HG02884 (cell line): ENCODE measurements at regions not wholly inside any gene's neighbourhood (a gene's known extent, or its start where the extent isn't known, plus 50 kb on each side); places are given as distances from the start of the nearest gene placed in this dataset.

Experiments
- ATAC-seq: cut with Tn5 transposase; IDR thresholded peaks from one replicate; pipeline ENCODE4 v1.9.1; 2021; ENCODE audit warnings: mild to moderate bottlenecking, moderate library complexity; ENCODE audit not compliant: unreplicated experiment

DNA sequence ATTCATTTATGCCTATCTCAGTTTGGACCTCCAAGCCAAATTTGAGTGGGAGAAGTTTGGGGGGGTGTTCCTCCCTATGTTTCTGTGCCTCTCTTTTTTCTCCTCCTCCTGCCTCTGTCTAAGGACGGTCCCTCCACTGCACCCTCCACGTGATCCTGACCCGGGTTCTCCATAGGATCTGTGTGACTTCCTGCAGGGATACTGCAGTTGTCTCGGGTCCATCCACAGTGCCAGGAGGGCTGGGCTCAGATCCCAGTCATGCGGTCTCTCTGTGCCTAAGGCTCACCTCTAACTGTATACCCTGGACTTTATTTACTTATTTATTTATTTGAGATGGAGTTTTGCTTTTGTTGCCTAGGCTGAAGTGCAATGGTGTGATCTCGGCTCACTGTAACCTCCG lies 1354.5 kb downstream of the BRD1 start:
- ATAC-seq = no peak

DNA sequence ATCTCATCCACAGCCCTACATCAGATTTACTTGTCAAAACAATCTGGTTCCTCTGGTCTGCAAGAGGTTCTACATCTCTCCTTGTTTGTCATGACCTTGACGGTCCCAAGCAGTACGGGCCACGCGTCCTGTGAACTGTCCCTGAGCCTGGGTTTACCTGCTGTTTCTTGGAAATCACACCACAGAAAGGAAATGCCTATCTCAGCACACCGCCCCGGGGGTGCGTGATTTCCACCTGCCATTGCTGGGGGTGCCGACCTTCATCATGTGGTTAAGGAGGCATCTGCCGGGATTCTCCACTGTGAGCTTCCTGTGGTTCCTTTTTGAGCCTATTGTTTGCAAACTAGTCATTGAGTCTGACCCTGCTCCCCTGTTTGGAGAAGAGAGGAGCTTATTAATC lies 1363.4 kb downstream of the BRD1 start:
- ATAC-seq = no peak

DNA sequence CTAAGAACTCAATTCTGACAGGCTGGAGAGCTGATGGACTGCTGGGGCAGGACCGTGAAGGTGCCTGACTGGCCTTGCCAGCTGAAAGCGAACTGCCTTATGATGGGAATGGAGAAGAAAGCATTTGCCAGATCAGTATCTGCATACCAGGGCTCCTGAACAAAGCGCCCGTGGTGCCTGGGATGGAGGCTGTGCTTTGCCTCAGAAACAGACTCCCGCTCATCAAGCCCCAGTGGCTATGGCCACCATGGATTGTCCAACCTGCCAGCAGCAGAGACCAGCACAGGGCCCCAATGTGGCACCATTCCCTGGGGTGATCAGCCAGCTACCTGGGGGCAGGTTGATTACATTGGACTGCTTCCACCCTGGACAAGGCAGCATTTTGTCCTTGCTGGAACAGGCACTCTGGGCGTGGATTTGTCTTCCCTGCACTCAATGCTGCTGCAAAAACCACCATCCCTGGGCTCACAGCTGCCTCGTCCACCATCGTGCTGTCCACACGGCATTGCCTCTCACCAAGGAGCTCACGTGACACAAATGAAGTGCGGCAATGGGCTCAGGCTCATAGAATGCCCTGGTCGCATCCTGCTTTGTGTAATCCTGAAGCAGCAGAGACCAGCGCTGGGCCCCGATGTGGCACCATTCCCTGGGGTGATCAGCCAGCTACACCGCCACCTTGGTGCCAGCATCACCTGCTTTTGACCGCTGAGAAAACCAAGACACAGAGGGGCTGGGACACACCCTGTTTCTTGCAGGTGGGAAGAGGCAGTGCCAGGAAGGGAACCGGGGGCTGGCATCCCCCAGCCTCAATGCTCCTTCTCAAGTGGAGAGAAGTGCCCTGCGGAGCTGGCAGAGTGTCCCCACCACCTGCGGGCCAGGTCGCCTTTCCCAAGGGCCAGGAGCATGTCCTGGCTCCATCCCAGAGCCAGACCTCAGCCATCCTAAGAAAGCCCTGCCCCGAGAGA lies 1367.5 kb downstream of the BRD1 start:
- no peak for ATAC-seq

DNA sequence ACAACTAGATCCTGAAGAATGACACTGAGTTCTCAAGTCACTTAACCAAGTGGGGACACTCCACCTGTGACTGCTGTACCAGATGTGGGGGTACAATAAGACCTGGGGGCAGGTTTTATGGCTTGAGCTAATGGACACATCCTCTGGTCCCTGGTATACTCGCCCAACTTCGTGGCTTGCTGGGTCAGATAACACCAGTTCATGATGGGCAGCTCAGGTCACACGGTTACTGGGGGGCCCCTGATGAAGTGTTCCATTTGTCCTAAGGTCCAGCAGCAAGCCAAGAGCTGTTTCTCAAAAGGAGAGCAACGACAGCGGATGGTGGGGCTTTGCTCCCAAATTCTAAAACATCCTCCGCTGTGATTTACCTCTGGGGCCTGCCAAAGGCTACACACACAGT lies 1368.4 kb downstream of the BRD1 start:
- ATAC-seq = no peak

DNA sequence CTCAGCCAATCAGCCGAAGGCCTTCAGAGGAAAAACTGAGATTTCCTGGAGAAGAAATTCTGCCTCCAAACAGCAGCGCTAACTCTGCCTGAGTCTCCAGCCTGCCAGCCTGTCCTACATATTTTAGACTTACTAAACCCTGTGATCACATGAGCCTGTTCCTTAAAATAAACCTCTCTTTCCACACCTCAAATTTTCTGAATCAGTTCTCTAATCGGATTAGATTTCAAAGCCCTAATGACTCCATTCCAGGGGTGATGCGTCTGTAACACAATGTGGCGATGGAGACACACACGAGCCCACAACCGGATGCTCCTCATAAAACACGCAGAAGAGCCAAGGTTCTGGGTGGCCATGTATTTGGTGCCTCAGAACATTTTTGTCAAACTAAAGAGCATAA lies 1371.2 kb downstream of the BRD1 start:
- no peak for ATAC-seq

DNA sequence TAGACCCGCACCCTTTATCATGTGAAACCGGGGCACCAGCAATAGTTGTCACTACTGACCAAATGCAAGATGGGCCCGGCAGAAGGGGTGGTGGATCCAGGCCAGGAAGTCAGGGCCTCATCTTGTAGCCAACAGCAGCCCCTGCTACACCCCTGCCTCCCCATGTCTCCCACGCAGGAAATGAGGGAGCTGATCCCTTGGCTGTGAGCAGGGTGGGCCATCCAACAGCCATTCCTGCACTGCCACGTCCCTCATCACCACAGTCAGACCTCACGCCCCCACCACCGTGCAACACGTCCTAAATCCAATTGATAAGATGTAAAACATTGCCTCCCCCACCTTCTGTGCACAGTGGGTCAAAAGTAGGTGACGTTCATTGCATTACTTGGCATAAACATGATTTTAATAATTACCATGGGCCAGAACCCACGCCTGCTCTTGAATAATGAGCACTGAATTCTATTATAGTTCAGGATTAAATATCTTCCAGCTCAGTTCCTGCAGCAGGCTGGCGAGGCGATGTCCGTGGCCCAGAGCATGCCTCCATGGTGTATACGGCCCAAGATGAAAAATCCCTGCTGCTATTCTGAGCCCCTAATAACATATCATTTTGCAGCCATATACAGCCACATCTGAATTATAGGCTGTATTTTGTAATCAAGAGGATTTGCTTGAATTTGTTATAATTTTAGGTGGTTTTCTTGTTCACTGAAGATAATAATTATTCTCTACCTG lies 1373.8 kb downstream of the BRD1 start:
- ATAC-seq = no peak

DNA sequence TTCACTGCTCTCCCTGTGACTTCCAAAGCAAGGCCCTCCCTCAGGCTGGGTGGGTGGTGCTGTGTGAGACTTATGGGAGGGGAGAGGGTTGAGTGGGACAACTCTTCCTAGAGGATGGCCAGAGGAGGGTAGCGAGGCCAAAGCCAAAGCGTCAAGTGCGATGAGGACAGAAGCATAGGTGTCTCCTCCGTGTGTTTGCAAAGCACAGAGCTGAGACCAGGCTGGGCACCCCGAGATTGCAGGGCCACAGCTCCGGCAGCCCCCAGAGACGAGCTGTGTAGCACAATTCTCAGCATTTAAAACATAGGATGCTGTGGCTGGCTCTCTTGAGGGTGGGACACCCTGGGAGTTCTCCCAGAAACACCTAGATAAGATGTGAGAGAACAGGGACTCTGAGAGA lies 1374.5 kb downstream of the BRD1 start:
- ATAC-seq = no peak

DNA sequence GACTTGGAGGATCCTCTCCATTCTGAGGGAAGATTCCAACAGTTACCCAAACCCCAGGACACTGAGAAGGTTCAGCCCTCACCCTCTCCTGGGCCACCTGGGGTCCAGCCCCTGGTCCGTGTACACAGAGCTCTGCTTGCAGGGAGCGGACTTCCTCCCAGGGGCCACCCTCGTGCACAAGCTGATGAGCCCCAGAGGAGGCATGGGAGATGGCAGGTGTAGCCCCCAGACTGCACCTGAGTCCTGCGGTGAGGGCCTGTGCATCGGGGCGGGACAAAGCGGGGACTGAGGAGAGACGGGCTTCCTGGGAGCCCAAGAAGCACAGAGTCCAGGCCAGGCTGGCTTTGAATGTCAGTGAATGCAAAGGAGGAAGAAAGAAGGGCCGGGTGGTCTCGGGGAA lies 1374.9 kb downstream of the BRD1 start:
- ATAC-seq = no peak

DNA sequence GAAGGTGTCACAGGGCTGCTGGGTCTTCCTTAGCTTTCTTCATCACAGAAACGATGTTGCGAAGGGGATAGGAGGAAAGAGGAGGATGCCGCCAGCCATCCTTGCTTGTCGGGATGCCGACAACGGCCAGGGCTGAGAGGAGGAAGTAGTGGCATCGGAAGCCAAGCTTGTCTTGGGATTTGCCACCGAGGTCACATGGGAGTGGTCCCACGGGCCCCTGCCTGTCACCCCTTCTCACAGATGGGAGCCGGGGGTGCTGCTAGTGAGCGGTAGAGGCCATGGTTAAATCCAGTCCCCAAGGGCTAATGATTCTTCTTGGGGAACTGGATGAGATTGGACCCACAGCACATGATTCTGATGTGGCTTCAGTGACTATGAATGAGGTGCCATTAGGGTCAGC lies 1375.8 kb downstream of the BRD1 start:
- no peak for ATAC-seq

DNA sequence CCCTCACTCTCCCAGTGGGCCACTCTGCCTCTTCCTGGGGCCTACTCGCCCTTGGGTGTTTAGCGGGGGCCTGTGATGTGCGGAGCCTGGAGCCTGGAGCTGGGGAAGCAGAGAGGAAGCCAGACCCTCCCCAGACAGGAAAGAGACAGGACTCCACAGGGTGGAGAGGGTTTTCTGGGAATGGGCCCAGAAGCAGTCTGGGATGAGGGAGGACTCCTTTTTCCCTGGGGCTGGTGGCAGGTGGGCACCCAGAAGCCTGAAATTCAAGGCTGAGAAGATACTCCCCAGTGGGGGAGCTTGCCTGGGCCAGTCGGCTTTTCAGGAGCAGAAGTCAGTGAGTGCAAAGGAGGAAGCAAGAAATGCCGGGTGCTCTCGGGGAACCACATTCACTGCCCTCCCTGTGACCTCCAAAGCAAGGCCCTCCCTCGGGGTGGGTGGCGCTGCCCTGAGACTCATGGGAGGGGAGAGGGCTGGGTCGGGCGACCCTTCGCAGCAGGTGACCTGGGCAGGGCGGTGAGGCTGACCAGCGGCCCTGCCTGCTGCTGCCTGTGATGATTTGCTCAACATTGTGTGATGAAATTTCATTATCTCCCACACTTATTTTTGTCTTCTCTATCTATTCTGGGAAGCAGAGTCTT lies 1377.4 kb downstream of the BRD1 start:
- ATAC-seq = no peak

DNA sequence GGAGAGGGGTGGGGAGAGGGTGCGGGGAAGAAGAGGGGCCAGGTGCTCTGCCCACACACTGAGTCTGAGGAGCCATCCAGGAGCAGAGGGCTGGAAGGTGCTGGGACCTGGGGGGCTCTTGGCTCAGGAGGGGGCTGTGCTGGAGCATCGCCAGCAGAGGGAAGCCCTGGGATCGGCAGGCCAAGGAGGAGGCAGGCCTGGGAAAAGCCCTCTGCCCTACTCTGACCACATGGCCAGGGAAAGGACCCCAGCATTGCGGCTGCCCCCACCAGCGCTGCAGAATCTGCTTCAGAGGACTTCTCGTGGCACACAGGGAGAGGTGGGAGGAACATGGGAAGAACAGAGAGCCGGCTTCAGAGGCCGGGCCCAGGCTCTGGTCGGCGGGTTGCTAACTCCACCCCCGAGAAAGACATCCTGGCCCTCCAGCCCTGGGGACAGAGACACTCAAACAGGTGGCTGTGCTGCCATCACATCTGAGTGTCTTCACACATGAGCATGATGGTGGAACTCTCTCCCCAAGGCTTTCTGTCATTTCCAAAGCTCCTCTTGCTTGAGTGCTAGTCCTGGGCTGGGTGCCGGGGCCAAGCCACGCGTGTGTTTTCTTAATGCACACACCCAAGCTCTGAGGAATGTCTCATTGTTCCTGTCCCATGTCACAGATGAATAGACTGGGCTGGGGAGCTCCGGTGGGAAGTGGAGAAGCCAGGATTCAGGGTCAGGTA lies 1378.0 kb downstream of the BRD1 start:
- no peak for ATAC-seq

DNA sequence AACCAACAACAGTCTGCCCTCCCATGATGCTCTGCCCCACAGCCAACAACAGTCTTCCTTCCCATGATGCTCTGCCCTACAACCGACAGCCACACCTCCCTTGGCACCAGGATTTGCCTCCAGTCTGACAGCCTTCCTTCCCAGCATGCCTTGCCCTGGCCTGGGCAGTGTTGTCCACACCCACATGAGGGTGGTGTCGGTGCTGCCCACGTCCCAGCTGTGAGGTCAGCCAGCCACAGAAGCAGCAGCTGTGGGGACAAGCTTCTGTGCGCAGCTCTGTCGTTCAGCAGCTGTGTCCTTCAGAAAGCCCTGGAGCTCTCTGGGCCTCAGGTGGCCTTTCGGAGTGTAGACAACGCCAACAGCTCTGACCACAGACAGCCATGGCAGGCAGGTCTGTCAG lies 1378.9 kb downstream of the BRD1 start:
- ATAC-seq = no peak

DNA sequence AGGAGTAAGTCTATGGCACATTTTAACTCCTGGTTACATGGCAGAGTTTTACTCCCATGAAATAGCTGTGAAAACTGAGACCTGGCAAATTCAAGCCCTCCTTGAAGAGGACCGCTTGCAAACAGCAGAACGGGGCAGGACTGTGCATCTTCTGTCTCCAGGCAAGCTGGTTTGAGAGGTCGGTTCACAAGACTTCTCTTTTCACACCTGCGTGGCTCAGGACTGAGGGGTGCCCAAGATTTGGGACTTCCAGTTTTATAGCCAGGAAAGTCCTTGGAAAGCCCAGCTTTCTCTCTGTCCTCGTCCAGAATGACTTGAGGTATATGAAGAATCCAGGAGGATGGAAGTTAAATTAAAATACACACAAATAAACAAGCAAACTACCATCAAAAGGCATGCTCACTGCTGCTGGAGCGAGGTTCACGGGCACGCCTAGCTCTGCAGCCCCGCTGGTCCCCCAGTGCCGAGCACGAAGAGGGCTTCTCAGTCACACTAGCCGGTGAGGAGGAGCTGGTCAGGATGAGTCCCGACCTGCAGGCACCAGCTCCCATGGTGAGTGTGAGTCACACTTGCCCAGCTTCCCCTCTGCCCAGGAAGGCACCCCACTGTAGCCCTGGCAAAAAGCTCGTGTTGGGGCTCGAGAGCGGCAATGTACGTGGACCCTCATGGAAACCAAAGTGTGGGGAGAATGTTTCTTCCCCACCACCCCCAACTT lies 1382.4 kb downstream of the BRD1 start:
- ATAC-seq = no peak

DNA sequence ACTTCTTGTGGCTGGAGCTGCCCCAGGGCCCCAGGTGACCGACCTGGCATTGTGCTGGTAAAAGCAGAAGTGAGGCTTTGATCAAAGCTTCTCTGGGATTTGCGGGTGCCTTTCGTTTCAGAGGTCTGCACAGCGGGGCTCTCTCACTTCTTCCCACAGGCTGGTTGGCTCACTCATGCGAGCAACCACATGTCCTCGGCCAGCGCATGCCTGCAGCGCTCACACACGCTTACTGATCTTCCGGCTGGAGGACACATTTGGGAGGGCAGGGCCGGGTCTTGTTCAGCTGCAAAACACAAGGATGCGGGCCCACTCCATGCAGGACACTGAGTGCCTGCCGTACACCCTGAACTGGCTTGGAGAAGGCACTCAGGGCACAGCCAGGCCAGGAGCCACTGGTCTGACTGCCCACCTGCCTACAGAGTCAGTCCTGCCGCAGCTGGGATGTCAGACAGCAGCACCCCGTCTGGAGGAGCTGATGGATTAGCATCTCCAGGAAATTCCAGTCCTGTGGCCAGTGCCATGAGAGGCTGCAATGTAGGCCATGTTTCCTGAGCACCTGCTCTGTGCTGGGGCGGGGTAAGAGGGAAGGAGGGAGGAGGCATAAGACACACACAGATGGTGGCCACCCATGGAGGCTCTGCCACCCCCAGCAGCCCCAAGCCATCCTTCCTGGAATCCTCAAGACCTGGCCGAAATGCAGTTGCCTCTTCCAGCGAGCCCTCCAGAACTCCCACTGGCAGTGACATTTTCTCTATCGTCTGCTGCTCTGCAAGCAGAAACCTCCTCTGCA lies 1383.2 kb downstream of the BRD1 start:
- ATAC-seq = peak; percentile 60

DNA sequence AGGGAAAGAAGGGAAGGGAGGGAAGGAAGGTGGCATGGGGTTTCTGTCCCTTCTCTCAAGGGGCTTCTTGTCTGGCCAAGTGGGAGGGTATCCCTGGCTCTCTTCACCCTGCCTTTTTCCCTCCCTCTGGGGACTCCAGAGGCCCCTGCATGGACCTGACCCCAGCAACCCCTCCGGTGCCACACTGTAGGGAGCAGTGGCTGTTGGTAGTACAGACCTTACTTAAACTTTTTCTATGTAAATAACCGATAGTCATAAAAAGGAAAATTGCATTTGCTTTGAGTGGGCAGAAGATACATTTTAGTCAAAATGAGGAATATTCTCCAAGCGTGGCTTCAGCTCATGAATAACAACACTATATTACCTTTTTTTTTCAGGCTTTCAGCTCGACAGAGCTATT lies 1384.0 kb downstream of the BRD1 start:
- ATAC-seq = no peak

DNA sequence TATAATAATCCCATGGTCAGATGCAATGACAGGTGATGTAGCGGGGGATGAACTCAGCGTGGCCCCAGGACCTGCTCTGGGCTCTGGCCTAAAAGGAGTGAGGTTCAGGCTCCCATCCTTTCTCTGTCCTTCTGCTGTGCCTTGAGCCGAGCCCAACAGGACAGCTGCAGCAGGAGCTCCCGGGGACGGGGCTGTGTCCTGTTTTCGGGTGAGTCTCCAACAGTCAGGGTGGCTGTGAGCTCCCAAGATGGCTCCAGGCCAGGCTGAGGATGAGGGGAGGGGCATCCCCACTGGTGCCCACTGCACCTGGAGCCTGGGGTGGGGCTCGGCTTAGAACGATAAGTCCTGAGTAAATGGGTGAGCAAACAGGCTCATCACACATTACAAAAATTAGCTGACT lies 1385.0 kb downstream of the BRD1 start:
- ATAC-seq = no peak

DNA sequence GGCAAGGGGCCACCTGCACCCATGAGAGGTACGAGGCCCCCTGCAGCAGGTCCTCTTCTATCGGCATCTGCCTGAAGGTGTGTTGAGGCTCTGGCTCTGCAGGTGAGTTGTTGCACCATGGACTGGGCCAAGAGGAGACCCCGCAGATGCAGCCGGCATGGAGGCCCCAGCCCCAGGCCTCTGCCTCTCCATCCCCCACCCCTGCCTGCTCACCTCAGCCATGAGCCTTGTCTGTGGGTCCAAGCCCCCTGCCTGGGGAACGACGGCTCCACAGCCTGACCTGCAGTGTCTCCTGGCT lies 1386.2 kb downstream of the BRD1 start:
- ATAC-seq = no peak

DNA sequence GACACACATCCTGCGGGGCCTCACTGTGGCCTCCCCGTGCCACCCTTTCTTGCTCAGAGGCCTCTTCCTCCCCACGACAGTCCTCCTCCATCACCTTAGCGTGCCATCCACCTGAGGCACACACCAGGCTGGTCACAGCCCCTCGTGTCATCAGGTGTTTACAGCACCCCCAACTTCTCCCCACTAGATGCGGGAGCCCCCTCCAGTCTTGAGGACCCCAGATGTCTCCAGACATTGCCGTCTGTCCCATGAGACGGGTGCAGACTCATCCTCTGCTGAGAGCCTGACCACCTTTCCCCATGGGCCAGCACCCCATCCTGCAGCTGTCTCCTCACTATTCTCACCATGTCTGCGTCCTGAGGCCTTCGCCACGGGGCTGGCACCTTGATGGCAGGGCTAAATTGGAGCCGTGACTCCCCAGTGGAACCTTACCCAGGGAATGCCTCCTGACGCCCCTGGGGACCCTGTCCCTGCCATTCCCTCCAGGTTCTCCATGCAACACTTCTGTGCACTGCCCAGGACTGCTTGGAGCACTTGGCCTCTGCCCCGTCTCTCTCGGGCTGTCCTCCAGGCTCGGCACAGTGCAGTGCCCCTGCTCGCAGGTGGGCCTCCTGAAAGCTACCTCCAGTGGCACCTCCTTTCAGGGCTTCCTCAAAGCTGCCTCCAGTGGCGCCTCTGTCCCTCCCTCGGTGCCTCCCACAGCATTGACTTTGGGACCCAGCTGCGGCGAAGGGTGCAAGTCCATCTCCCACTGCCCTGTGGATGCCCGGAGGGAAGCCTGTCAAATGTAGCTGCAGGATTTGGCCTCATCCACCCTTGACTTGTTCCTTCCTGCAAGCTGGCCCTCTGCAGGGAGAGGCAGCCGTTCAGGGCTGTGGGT lies 1386.8 kb downstream of the BRD1 start:
- ATAC-seq = no peak

DNA sequence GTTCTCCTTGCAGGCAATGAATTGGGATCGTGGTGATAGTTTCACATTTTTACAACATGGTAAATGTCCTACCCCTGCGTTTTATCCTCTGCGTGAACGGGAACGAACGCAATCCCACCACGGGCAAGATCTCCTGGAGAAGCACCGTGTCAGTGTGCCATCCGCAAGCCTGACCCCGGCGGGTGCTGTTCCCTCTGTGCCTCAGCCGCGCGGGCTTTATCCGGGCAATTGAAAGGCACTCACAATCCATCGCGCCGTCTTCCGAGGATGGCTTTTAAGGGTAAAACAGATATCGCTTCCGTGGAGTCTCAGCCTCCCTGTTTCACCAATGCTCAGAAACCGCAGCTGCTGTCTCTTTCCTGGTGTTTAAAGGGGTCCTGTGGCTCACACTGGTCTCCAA lies 1387.5 kb downstream of the BRD1 start:
- ATAC-seq = no peak
